ENCODE measurements at regions not wholly inside any gene's neighbourhood (a gene's known extent, or its start where the extent isn't known, plus 50 kb on each side); places are given as distances from the start of the nearest gene placed in this dataset.

DNA sequence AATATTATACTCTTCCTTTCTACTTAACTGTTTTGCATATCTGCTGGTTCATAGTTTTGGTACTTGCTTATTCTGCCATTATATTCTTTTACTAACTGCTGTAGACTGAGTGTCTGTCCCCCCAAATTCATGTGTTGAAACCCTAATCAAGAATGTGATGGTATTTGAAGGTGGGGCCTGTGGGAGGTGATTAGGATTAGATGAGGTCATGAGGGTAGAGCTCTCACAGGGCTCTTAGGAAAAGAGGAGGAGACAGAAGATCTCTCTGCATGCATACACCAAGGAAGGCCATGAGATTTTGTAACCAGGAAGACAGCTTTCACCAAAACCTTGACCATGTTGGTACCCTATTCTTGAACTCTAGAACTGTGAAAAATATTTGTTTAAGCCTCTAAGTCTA is 354.1 kb upstream of the B3GALT2 start:
- Mint-ChIP-seq H3K36me3 (ENCODE audit: low read depth) (no peaks in the 10 kb centered on the region), H3K27me3 (ENCODE audit: low read depth, poor library complexity) (no peaks in the 10 kb centered on the region), H3K4me3 (no peak overlapping the region), H3K4me1 (peaks cover 7% of the 10 kb centered on the region), H3K9me3 (no peaks in the 10 kb centered on the region), H3K27ac (no peak overlapping the region)
- TF ChIP-seq, protein P1, sequence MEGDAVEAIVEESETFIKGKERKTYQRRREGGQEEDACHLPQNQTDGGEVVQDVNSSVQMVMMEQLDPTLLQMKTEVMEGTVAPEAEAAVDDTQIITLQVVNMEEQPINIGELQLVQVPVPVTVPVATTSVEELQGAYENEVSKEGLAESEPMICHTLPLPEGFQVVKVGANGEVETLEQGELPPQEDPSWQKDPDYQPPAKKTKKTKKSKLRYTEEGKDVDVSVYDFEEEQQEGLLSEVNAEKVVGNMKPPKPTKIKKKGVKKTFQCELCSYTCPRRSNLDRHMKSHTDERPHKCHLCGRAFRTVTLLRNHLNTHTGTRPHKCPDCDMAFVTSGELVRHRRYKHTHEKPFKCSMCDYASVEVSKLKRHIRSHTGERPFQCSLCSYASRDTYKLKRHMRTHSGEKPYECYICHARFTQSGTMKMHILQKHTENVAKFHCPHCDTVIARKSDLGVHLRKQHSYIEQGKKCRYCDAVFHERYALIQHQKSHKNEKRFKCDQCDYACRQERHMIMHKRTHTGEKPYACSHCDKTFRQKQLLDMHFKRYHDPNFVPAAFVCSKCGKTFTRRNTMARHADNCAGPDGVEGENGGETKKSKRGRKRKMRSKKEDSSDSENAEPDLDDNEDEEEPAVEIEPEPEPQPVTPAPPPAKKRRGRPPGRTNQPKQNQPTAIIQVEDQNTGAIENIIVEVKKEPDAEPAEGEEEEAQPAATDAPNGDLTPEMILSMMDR (IDR thresholded peaks at IDR 0.05): no peak
- no peak for DNase-seq

DNA sequence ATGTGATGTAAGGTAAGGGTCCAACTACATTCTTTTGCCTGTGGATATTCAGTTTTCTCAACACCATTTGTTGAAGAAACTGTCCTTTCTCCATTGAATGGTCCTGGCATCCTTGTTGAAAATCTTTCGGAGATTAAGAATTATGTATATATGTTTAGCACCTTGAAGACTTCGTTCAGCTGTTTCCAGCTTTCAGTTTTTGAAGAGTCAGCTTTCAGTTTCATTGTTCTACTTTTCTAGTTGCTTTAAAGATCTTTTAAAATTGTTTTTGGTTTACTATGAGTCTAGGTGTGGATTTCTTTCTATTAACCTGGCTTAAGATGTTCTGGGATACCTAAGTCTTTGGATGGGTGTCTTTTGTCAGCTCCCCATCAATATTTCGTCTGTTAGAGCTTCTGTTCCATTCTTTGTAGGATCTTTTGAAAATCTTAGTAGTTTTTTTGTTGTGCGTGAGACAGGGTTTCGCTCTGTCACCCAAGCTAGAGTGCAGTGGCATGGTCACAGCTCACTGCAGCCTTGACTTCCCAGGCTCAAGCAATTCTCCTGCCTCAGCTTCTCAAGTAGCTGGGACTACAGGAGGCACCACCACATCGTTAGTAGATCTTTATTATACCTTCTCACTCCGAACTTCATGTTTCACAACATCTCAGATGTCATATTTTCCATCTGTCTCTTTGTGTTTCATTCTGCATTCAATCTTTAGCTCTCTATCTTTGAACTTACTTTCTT is 353.5 kb upstream of the B3GALT2 start:
- H3K9me3 Mint-ChIP-seq: no peaks in the 10 kb centered on the region
- DNase-seq: no peak
- H3K27me3 Mint-ChIP-seq (ENCODE audit: low read depth, poor library complexity): no peaks in the 10 kb centered on the region
- TF ChIP-seq, protein P1 (IDR thresholded peaks at IDR 0.05): no peak
- no peak overlapping the region for H3K4me3 Mint-ChIP-seq
- H3K27ac Mint-ChIP-seq: no peak overlapping the region
- no peaks in the 10 kb centered on the region for H3K36me3 Mint-ChIP-seq (ENCODE audit: low read depth)
- H3K4me1 Mint-ChIP-seq: peaks cover 7% of the 10 kb centered on the region

DNA sequence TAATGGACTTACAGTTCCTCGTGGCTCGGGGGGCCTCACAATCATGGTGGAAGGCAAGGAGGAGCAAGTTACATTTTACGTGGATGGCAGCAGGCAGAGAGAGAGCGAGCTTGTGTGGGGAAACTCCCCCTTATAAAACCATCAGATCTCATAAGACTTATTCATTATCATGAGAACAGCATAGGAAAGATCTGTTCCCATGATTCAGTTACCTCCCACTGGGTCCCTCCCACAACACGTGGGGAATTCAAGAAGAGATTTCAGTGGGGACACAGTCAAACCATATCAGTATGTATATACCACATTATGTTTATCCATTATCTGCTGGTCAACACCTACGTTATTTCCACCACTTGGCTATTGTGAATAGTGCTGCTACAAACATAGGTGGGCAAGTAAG is 352.3 kb upstream of the B3GALT2 start:
- H3K4me3 Mint-ChIP-seq: no peak overlapping the region
- DNase-seq: no peak
- TF ChIP-seq, protein P1 (IDR thresholded peaks at IDR 0.05): no peak
- no peaks in the 10 kb centered on the region for H3K36me3 Mint-ChIP-seq (ENCODE audit: low read depth)
- H3K4me1 Mint-ChIP-seq: peaks cover 7% of the 10 kb centered on the region
- H3K27ac Mint-ChIP-seq: no peak overlapping the region
- no peaks in the 10 kb centered on the region for H3K27me3 Mint-ChIP-seq (ENCODE audit: low read depth, poor library complexity)
- H3K9me3 Mint-ChIP-seq: no peaks in the 10 kb centered on the region

DNA sequence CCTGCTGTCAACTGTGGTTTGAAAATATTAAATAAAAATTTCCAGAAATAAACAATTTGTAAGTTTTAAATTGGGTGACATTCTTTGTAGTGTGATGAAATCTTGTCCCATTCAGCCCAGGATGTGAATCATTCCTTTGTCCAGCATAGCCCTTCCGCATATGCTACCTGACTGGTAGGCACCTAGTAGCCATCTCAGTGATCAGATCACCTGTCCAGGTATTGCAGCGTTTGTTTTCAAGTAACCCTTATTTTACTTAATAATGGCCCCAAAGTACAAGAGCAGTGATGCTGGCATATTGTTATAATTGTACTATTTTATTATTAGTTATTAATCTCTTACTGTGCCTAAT is 351.6 kb upstream of the B3GALT2 start:
- Mint-ChIP-seq H3K27ac (no peak overlapping the region), H3K4me3 (no peak overlapping the region), H3K9me3 (no peaks in the 10 kb centered on the region), H3K27me3 (ENCODE audit: low read depth, poor library complexity) (no peaks in the 10 kb centered on the region), H3K4me1 (peaks cover 7% of the 10 kb centered on the region), H3K36me3 (ENCODE audit: low read depth) (no peaks in the 10 kb centered on the region)
- TF ChIP-seq, protein P1 (IDR thresholded peaks at IDR 0.05): no peak
- DNase-seq: no peak

DNA sequence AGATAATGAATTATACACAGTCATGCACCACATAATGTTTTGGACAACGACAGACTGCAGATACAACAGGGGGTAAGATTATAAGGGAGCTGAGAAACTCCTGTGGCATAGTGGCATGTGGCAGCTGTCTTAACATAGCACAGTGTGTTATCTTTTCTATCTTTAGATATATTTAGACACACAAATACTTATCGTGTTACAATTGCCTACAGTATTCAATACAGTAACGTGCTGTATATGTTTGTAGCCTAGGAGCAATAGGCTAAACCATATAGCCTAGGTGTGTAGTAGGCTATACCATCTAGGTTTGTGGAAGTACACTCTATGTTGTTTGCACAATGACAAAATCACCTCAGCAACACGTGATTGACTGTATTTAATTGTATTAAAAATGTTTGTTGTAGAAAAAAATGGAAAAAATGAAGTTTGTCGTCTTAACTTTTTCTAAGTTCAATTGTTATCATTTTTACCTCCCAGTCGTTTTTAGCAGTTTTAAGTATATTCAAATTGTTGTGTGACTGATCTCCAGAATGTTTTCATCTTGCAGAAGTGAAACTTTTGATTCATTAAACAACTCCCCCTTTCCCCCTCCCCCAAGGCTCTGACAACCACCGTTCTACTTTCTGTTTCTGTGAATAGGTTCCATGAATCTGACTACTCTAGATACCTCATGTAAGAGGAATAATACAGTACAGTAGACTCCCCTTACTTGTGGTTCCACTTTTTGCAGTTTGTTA is 351.0 kb upstream of the B3GALT2 start:
- Mint-ChIP-seq H3K27me3 (ENCODE audit: low read depth, poor library complexity) (no peaks in the 10 kb centered on the region), H3K4me1 (peaks cover 7% of the 10 kb centered on the region), H3K4me3 (no peak overlapping the region), H3K27ac (no peak overlapping the region), H3K9me3 (no peaks in the 10 kb centered on the region), H3K36me3 (ENCODE audit: low read depth) (no peaks in the 10 kb centered on the region)
- TF ChIP-seq, protein P1 (IDR thresholded peaks at IDR 0.05): no peak
- DNase-seq: no peak

DNA sequence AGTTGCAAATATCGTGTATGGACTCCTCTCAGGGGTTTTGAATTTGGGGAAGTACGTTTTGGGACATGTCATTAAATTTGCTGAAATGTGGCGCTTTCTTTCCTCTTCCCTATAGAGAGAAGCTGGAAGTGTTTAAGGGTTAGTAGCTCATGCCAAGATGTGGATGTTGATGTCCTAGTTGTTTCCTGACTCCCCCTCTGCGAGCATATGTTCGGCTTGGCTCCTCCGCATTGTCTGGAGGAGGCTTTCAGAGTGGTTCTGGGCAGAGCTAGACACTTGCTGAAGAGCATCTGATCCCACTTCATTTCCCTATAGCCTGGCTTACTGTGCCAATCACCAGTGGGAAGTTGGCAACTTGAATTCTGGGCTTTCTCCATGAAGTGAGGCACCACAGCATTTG is 347.4 kb upstream of the B3GALT2 start:
- no peaks in the 10 kb centered on the region for H3K9me3 Mint-ChIP-seq
- no peak overlapping the region for H3K27ac Mint-ChIP-seq
- TF ChIP-seq, protein P1 (IDR thresholded peaks at IDR 0.05): no peak
- H3K27me3 Mint-ChIP-seq (ENCODE audit: low read depth, poor library complexity): no peaks in the 10 kb centered on the region
- H3K4me3 Mint-ChIP-seq: no peak overlapping the region
- H3K4me1 Mint-ChIP-seq: no peaks in the 10 kb centered on the region
- H3K36me3 Mint-ChIP-seq (ENCODE audit: low read depth): no peaks in the 10 kb centered on the region
- no peak for DNase-seq
